ENCODE measurements at regions not wholly inside any gene's neighbourhood (a gene's known extent, or its start where the extent isn't known, plus 50 kb on each side); places are given as distances from the start of the nearest gene placed in this dataset.

DNA sequence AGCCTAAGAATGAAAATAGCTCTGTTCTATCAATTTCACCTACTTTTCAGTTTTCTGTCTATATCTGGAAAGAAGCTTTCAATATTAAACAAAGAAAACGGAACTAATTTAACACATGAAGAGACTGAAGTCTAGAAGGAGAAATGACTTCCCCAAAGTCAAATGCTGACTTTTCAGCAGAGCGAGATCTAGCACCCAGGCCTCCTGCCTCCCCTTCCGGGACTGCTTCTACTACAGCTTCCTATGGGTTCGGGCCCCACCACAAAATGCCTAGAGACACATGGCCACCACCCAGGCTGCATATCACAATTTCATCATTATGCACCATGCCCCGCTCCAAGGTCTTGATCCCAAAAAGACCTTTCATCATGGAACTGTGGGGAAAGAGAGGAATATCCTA is 104.5 kb downstream of the SST start:
- TF ChIP-seq ZNF274 (IDR thresholded peaks at IDR 0.05; ENCODE audit: low read depth, low read length) (no peak), SUZ12 (IDR thresholded peaks at IDR 0.05; ENCODE audit: extremely low read depth, insufficient read depth, insufficient read length) (no peak), YY1 (IDR thresholded peaks at IDR 0.05; ENCODE audit: insufficient read depth, insufficient read length) (no peak)

All from NT2/D1 (cell line).